Upper lobe of left lung (tissue), 4 donors: ENCODE measurements at regions not wholly inside any gene's neighbourhood (a gene's known extent, or its start where the extent isn't known, plus 50 kb on each side); places are given as distances from the start of the nearest gene placed in this dataset.

Source experiments
- EP300 ChIP-seq, 4 donors: sonication (generic); formaldehyde crosslinking; IDR thresholded peaks; one replicate each; pipeline ENCODE4 v1.5.1; 2017; ENCODE audit warnings: antibody characterized with exemption in 4 of 4, control low read depth in 2 of 4
- POLR2A ChIP-seq, 4 donors: fragments of 450-650 bp; IDR thresholded peaks; one replicate each; pipeline ENCODE4 v1.5.1; 2016 to 2017; ENCODE audit warnings: antibody characterized with exemption in 4 of 4, mild to moderate bottlenecking in 2 of 4
- POLR2AphosphoS5 ChIP-seq, 2 donors: sonication (generic); formaldehyde crosslinking; IDR thresholded peaks; one replicate each; pipeline ENCODE4 v1.5.1; 2017; ENCODE audit warnings: antibody characterized with exemption in 2 of 2
- TF ChIP-seq, protein P1 (sequence below), 6 experiments: fragments of 450-650 bp in 4 of 6; fragments of 200-600 bp in 2 of 6; sonication (generic) in 2 of 6; IDR thresholded peaks; one replicate each; pipeline ENCODE4 v1.5.1; 2016 to 2019; ENCODE audit warnings: antibody characterized with exemption in 6 of 6

GRCh38 chr13:61857198-61857597, 441.5 kb upstream of the PCDH20 start:
- TF ChIP-seq POLR2A (IDR thresholded peaks at IDR 0.05) (no peak), EP300 (IDR thresholded peaks at IDR 0.05) (no peak), POLR2AphosphoS5 (IDR thresholded peaks at IDR 0.05) (no peak)
- TF ChIP-seq, protein P1, sequence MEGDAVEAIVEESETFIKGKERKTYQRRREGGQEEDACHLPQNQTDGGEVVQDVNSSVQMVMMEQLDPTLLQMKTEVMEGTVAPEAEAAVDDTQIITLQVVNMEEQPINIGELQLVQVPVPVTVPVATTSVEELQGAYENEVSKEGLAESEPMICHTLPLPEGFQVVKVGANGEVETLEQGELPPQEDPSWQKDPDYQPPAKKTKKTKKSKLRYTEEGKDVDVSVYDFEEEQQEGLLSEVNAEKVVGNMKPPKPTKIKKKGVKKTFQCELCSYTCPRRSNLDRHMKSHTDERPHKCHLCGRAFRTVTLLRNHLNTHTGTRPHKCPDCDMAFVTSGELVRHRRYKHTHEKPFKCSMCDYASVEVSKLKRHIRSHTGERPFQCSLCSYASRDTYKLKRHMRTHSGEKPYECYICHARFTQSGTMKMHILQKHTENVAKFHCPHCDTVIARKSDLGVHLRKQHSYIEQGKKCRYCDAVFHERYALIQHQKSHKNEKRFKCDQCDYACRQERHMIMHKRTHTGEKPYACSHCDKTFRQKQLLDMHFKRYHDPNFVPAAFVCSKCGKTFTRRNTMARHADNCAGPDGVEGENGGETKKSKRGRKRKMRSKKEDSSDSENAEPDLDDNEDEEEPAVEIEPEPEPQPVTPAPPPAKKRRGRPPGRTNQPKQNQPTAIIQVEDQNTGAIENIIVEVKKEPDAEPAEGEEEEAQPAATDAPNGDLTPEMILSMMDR (IDR thresholded peaks at IDR 0.05): no peak
